ENCODE measurements at regions not wholly inside any gene's neighbourhood (a gene's known extent, or its start where the extent isn't known, plus 50 kb on each side); places are given as distances from the start of the nearest gene placed in this dataset.

- Histone ChIP-seq H3K4me1 (replicated peaks in 1 of 2) (peaks cover 10 to 12% of the 10 kb centered on the region in 2 donors), H3K9me3 (replicated peaks in 1 of 3) (no peaks in the 10 kb centered on the region), H3K4me3 (peak overlapping the region in 2 of 4 donors; percentile 14 to 40), H3K27ac (no peak overlapping the region), H3K27me3 (peaks cover 33% of the 10 kb centered on the region), H3K36me3 (replicated peaks in 1 of 2) (no peaks in the 10 kb centered on the region)
- intact Hi-C loops (cut with DNase I) = no loop called here
- no peak for TF ChIP-seq CTCF (IDR thresholded peaks at IDR 0.05)
- no peak for TF ChIP-seq POLR2A (IDR thresholded peaks at IDR 0.05)
- 6 to 9% (median 6%) methylated on average over 27 to 36 of the region's 36 CpGs for WGBS, 4 donors
- no peak for DNase-seq
Observed at GRCh38 chr15:47184908-47185801, 532.1 kb upstream of the SEMA6D start.

GRCh38 chr15:47186075-47186474, 531.2 kb upstream of the SEMA6D start:
- no peak for DNase-seq
- intact Hi-C loops (cut with DNase I) = no loop called here
- WGBS, 4 donors = 61 to 94% (median 79%) methylated on average over 3 of the region's 3 CpGs
- no peak for TF ChIP-seq POLR2A (IDR thresholded peaks at IDR 0.05)
- TF ChIP-seq CTCF (IDR thresholded peaks at IDR 0.05) = no peak
- H3K4me1 ChIP-seq (replicated peaks in 1 of 2) = peaks cover 10 to 12% of the 10 kb centered on the region in 2 donors
- H3K36me3 ChIP-seq (replicated peaks in 1 of 2) = no peaks in the 10 kb centered on the region
- H3K27ac ChIP-seq = no peak overlapping the region
- H3K27me3 ChIP-seq = peaks cover 33% of the 10 kb centered on the region
- no peaks in the 10 kb centered on the region for H3K9me3 ChIP-seq (replicated peaks in 1 of 3)
- H3K4me3 ChIP-seq = no peak overlapping the region

- Histone ChIP-seq H3K36me3 (replicated peaks in 1 of 2) (no peaks in the 10 kb centered on the region), H3K4me1 (replicated peaks in 1 of 2) (peaks cover 8 to 12% of the 10 kb centered on the region in 2 donors), H3K27me3 (peaks cover 22% of the 10 kb centered on the region), H3K9me3 (replicated peaks in 1 of 3) (no peaks in the 10 kb centered on the region), H3K27ac (no peak overlapping the region), H3K4me3 (no peak overlapping the region)
- no peak for DNase-seq
- WGBS, 4 donors = 61 to 79% (median 74%) methylated on average over 1 of the region's 1 CpG
- intact Hi-C loops (cut with DNase I) = no loop called here
- TF ChIP-seq CTCF (IDR thresholded peaks at IDR 0.05) (no peak), POLR2A (IDR thresholded peaks at IDR 0.05) (no peak)
Observed at GRCh38 chr15:47188758-47189507, 528.4 kb upstream of the SEMA6D start.

- 44 to 53% (median 50%) methylated on average over 2 of the region's 2 CpGs for WGBS, 4 donors
- intact Hi-C loops (cut with DNase I) = loop anchor here (5.0 to 10.0 kb wide), 4 partner anchors 790 to 1090 kb away; no protein-coding TSS in a partner anchor
Observed at GRCh38 chr15:47194718-47195117, 522.6 kb upstream of the SEMA6D start.

More at GRCh38 chr15:47194718-47195117, 522.6 kb upstream of the SEMA6D start:
- H3K36me3 ChIP-seq (replicated peaks in 1 of 2) = no peaks in the 10 kb centered on the region
- H3K4me1 ChIP-seq (replicated peaks in 1 of 2) = no peaks in the 10 kb centered on the region
- no peak overlapping the region for H3K4me3 ChIP-seq
- DNase-seq = no peak
- no peaks in the 10 kb centered on the region for H3K9me3 ChIP-seq (replicated peaks in 1 of 3)
- TF ChIP-seq CTCF (IDR thresholded peaks at IDR 0.05) (peak in 1 of 6 experiments; percentile 11), POLR2A (IDR thresholded peaks at IDR 0.05) (no peak)
- no peaks in the 10 kb centered on the region for H3K27me3 ChIP-seq
- H3K27ac ChIP-seq = no peak overlapping the region

Measured in adrenal gland (tissue), 9 donors.